SH-SY5Y (cell line): ENCODE measurements at regions not wholly inside any gene's neighbourhood (a gene's known extent, or its start where the extent isn't known, plus 50 kb on each side); places are given as distances from the start of the nearest gene placed in this dataset.

Source experiments
- GATA2 ChIP-seq: IDR thresholded peaks from 2 replicates; pipeline ENCODE4 v1.6.1; 2011; ENCODE audit warnings: mild to moderate bottlenecking, low read depth, low read length
- GATA3 ChIP-seq: IDR thresholded peaks from 2 replicates; pipeline ENCODE4 v1.6.1; 2011; ENCODE audit warnings: low read depth, mild to moderate bottlenecking, low read length, moderate library complexity

DNA sequence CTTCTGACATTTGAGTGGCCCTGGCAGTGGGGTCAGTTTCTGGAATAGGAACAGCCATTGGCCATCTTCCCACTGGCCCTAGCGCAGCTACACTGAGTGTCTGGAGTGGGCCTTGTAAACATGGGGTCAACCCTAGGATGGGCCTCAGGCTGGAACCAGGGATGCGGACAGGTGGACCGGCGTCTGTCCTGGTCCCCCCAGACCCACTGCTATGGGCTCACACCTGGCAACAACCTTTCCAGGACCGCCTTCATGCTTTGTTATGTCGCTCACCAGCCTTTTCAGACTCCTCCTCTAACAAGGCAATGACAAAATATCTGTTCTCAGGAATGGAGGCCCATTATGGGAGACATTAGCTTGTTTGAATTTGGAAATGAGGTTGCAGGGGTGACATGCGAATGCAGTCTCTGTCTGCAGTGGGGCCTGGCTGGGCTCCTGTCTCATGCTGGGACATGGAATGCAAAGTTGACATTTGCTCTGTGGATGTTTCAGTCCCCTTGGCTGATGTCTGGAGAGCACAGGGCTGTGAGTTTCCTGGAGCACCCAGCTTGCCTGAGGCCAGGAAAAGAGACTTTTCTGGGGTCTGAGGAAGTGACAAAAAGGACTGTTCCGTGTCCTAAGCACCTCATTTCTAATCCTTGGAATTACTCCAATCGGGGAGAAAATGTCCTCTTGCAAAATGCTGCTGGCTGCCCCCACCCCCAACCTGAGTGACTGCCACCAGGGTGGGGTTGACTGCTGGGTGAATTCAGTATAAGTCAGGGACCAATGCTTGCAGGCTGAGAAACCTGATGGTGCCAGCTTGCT, 98.7 kb upstream of the PMEPA1 start:
- TF ChIP-seq GATA2 (no peak), GATA3 (no peak)

DNA sequence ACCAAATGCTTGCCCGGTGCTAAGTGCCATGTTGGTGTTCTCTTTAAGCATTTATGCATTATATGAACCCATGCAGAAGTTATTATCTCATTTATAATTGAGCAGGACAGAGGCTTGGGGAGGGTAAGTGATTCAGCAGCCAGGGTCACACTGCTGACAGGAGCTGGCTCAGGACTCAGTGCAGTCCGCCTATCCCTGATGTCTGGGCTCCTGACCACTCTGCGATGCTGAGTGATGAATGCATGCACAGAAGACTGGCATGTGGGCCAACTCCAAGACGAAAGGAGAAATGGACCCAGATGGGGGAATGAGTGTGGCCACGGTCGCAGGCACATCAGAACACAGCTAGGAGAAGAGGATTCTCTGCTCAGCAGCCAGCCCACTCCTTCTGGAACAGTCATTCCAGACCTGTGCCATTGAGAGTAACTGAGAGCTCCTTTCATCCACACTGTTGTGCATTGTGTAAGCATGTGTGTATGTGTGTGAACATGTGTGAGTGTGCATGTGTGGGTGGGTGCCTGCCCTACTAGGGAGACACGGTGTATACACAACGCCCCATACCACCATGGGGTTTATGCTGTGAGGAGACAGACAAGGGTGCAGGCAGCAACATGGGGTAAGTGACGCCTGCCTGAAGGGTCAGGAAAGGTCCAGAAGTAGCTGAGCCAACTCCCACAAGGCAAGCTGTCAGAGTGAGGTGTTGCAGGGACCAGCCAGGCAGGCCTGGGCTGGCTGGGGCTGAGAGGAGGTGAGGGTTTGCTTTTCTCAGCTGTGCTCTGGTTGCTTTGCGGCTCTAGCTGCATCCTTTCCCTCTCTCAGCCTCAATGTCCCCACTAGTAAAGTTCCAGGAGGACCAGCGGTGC, 97.8 kb upstream of the PMEPA1 start:
- TF ChIP-seq GATA2 (no peak), GATA3 (no peak)

DNA sequence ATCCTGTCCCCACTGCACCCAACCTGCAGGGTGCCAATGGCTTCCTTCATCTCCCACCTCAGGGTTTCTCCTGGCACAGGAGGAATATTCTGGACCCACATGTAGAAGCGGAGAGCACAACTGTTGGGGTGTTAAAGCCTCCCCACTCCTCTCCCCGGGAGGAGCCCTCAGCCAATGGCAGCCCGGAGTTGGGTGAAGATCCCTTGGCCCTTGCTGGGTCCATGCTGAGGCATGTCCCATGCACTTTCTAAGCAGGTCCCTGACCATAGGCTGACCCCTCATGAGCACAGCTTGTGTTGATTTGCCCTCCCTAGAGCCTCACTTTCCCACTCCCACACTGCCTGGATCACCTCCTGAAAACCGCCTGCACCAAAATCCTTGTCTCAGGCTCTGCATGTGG, 97.2 kb upstream of the PMEPA1 start:
- TF ChIP-seq GATA3 (no peak), GATA2 (no peak)

DNA sequence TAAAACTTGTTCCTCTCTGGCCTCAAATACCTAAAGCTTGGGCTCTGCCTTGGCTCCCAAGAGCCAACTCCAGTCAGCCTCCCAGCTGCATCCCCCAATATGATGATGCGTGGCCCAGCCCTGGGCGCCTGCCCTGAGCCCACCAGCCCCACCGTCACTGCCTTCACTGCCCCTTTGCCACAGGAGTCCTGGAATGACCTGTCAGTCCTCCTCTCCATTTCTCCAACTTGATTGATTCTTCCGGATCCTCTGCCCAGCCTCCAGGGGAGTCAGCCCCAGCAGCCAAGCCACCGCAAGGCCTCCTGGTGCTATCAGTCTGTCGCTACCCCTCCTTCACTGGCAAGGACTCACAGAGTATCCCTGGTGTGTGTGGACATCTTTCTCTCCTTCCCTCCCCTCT, 96.7 kb upstream of the PMEPA1 start:
- no peak for TF ChIP-seq GATA3
- no peak for TF ChIP-seq GATA2

DNA sequence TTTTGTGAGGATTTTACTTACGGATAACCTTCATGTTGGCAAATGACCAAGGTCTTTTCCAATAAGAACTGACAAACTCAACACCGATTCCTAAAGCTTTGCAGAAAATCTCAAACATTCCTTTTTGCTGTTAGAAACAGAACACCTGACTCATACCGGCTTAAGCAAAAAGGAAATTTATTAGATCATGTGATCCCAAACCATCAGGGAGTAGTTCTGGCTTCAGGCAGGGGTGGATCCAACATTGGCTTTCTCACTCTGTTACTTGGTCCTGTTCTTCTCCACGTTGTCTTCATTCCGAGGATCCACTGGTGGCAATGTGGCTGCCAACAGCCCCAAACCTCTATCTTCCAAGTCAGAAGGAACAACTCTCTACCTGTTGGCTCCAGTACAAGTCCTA, 95.9 kb upstream of the PMEPA1 start:
- TF ChIP-seq GATA2 (no peak), GATA3 (no peak)

DNA sequence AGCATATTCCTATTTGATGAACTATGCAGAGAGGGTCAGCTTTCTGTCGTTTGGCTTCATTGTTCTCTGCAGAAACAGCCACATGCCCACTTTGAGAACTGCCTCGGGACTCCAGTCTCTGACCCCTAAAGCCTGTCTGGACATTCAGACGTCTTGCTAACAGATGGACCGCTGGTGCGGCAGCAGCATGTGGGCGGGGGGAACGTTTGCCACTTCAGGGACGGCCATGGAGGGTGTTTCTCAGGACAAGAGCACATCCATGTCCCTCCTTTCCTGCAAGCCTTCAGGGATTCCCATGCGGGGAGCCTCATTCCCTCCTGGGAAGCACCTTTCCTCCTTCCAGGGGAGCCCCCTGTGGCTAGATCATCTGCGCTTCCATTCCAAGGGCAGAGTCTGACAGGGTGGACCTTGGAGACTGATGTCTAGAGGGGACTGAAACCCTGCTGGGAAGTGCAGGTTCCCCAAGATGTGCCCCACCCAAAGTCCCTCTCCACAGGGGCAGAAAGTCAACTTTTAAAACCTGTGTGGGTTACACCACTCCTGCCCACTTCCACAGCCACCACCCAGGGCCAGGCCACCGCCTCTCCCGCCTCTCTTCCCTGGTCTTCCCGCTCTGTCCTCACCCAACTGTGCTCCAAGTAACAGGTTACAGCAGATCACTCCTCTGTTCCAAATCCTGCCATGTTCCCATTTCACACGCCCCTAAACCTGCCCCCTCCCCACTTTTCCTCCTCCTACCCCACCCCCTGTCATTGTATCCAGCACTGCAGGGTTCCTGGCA, 94.8 kb upstream of the PMEPA1 start:
- no peak for TF ChIP-seq GATA3
- TF ChIP-seq GATA2, result no peak

DNA sequence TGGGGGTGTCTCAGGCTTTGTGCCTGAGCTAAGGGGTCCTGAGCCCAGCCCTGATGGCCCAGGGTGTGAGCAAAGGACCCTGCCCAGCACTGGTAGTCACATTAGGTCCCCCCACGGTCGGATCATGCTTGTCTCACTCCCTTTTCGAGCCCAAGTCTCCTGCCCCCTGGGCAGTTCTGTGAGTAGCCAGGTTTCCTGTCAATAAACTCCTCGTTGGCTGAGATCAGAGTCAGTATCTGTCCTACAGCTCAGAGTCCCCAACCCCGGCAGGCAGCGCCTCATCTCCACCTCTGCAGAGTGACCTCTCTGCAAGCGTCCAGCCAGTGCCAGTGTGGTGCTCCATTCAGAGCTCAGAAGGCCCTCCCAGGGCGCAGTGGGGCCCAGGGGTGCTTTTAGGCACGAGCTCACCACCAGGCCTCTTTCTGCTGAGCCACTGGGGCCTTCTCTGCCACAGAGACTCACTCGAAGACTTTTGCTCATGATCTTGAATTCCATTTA, 93.7 kb upstream of the PMEPA1 start:
- TF ChIP-seq GATA2, result no peak
- no peak for TF ChIP-seq GATA3

DNA sequence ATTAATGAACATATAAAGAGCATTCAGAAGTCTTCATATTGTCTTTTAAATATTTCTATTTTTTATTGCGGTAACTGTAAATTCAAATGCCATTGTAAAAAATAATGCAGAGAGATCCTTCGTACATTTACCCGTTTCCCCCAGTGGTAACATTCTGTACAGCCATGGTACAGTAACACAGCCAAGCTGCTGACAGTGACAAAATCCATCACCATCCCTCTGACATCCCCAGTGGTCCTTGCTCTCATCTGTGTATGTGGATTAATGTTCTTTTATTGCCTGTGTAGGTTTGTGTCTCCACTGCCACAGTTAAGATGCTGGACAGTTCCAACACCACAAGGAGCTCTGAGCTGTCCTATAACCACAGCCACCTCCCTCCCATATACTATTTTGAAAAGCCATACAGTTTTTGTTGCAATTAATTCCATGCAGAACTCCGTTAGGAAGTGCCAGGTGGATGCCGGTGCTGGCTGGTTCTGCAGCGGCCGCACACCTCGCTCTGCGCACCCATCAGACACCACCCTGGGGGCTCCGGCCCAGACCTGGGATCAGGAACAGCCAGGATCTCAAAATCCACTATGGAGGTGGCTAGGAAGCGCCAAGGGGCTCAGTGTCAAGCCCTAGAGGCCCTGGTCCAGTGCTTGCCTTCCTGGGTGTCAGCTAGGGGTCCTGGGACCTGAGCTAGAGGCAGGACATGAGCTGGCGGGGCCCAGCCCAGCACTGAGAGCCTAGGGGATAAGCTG, 93.1 kb upstream of the PMEPA1 start:
- TF ChIP-seq GATA2 (no peak), GATA3 (no peak)

DNA sequence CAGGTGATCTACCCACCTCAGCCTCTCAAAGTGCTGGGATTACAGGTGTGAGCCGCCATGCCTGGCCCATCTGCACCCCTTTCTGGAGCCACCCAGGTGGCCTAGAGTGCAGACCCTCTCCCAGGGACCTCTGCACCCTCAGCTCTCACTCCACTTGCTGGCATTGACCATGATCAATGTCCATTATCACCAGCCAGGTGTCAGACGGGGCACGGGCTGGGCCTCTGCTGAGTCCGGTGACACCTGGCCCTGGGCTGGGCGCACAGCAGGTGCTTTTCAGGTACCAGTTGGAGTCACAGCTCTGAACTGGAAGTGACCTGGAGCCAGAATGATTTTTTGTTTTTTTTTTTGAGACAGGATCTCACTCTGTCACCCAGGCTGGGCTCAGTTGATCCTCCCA, 91.8 kb upstream of the PMEPA1 start:
- TF ChIP-seq GATA3, result no peak
- TF ChIP-seq GATA2, result no peak

DNA sequence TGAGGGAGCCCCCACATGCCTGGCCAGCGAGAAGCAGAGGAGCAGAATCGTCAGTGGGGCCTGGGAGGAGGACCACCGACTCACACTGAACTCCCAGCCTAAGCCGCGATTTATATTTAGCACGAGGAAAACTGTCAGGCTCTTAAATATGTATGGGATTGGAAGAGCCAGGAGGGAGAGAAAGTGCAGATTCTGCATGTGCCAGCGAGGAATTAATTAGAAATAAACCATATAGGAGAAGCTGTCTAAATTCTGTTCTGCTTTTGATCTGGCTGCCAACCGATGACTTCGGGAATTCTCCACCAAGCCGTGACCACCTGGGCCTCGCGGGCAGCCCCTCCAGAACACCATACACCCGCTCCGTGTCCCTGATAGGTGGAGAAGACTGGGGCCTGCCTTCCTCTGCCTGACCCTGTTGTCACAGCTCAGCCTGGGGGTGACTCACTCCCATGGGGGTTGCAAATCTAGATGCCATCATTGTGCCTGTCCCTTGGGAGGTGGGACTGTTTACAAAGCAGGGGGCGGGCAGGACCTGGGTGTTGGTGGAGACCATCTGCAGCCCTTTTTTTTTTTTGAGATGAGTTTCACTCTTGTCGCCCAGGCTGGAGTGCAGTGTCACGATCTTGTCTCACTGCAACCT, 91.1 kb upstream of the PMEPA1 start:
- no peak for TF ChIP-seq GATA3
- no peak for TF ChIP-seq GATA2

DNA sequence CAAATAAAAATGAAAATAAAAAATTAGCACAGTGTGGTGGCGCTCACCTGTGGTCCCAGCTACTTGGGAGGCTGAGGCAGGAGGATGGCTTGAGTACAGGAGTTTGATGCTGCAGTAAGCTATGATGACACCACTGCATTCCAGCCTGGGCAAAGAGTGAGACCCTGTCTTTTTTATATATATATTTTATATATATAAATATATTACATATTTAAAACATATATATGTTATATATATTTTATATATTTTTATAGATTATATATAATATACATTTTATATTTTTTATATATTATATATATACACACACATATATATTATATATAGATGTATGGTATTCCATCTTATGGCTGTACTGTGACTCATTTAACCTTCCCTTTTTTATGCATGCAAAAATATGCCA, 87.6 kb upstream of the PMEPA1 start:
- TF ChIP-seq GATA2 (no peak), GATA3 (no peak)

DNA sequence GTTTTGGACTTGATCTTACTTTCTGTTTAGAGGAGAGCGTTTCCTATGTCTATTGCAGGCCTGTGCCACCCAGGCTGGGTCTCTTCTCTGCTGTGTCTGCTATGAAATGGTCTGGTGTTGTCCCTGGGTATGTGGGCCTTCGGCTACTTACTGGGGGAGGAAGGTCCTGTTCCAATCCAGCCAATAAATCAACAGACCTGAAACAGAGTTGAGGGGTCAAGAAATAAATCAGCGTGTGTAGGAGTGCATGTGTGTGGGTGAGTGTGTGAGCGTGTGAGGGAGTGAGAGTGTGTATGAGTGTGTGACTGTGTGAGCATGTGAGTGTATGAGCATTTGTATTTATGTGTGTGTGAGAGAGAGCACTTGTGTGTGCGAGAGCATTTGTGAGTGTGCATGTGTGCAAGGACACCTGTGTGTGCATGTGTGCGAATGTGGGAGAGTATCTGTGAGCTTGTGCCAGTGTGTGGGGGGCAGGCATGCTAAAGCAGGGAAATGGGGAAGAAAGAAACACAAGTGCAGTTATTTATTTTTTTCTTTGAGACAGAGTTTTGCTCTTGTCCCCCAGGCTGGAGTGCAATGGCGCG, 86.3 kb upstream of the PMEPA1 start:
- TF ChIP-seq GATA2, result no peak
- TF ChIP-seq GATA3, result no peak

DNA sequence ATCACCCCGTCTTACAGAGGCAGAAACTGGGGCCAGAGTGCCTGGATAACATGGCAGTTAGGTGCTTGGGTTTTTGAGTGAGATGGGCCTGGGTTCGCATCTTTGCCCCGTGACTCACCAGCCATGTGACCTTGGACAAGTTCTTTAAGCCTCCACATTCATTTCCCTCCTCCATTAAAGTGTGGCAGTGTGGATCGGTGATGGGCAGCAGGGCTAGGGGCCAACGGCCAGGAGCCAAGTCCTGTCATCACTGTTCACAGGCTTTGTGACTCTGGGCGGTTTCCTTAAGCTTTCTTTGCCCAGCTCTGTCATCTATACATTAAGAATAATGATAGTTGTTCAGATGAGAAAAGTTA, 85.5 kb upstream of the PMEPA1 start:
- TF ChIP-seq GATA3 (no peak), GATA2 (no peak)
